ENCODE measurements at regions not wholly inside any gene's neighbourhood (a gene's known extent, or its start where the extent isn't known, plus 50 kb on each side); places are given as distances from the start of the nearest gene placed in this dataset.

DNA sequence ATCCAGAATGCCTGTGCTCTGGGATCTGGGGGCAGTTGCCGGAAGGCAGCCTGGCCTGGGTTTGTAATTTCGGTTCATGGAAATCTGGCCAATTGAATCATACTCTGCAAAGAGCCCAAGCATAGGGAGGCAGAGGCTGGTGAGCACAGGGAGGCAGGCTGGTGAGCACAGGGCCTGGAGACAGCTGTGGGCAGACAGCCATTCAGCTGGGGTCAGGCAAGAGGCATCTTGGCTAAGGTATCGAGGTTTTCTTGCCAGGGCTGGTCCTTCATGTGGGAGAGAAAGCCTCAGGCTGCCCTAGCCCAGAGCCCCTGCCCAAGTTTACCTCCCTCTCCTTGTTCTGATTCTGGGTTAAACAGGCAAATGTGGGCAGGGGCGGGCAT, 63.7 kb upstream of the BAIAP2L1 start:
- DNase-seq (ENCODE audit: low spot score), result no peak

DNA sequence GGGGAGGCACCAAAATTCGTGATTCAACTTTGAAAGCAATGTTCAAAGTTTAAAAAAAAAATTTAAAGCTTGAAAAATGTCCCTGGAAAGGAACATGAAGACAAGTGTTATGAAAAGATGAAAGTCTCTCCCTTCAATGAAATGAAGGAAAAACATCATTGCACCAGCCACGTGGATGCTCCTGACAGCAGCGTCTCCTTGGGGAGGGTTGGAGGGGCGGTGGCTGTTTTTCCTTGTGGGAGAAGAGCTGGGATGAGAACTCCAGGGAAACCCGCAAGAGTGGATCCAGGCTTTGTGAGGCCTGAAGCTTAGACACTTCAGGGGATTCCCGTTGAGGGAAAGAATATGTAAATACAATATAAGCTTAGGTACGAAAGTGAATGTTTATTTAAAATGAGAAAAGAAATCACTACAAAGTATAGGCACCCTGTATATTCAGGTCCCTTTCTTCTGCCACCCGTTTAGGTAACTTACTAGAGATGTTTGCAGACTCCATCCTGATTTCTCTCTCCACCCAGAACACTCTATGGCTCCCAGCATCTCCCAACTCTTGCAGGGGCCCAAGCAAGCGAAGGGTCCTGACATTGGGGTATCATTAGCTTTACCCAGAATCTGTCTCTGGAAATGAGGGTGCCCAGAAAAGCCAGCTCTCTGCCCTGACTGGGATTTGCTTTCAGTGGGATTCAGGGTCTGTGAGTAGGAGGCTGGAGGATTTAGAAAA, 63.1 kb upstream of the BAIAP2L1 start:
- no peak for DNase-seq (ENCODE audit: low spot score)

DNA sequence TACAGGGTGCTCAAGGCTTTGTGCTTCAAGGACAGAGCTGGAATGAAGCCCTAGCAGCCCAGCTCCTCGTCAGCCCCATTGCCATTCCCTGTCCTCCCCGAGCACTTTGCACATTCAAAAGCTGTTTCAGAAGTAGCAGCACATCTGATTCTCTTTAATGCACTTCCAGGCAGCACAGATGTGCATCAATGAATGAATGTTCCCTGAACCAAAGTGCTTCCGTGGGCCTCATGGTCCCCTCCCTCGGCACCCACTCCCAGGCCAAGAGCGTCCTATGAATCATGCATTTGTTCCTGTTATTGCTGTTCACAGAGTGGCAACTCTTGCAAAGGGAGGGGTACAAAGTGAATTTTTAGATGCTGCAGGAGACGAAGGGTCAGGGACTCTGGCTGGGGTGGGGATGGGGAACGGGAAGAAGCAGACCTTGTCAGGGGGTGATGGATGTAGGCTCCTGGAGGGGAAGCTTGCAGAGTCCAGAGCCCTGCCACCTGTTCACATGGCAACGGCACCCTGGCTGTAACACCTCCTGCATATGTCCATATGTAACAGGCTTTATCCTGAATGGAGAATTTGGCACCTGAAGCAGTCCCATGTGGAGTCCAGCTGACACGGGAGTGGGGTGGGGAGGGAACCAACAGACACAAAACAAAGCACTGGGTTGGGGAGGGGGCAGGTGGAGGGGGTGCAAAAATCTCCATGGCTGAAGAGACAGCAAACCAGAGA, 62.2 kb upstream of the BAIAP2L1 start:
- DNase-seq (ENCODE audit: low spot score), result no peak

DNA sequence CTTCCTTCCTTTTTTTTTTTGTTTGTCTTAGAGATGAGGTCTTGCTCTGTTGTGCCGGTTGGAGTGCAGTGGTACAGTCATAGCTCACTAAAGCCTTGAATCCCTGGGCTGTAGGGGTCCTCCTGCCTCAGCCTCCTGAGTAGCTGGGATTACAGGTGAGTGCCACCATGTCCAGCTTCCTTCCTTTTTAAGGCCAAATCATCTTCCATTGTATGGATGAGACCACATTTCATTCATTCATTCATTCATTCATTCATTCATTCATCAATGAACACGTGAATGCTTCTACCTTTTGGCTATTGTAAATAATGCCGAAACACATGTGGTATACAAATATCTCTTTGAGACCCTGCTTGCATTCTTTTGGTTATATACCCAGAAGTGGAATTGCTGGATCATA, 60.0 kb upstream of the BAIAP2L1 start:
- no peak for DNase-seq (ENCODE audit: low spot score)

DNA sequence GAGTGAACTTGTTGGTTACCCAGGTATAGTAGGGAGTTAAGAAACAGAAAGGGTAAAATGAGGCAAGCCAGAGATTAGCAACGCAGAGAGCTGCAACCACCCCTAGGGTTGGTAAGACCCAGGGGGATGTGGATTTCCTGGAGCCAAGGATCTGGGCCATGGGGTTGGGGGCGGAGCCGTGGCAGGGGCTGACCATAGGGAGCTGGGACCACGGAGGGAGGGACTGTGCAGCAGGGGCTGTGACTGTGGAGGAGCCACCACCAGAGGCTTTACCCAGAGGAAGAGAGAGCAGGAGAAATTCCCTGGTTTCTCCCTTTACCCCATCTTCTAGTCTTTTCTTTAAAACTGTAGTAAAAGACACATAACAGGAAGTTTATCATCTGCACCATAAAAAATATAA, 58.6 kb upstream of the BAIAP2L1 start:
- DNase-seq (ENCODE audit: low spot score), result no peak

DNA sequence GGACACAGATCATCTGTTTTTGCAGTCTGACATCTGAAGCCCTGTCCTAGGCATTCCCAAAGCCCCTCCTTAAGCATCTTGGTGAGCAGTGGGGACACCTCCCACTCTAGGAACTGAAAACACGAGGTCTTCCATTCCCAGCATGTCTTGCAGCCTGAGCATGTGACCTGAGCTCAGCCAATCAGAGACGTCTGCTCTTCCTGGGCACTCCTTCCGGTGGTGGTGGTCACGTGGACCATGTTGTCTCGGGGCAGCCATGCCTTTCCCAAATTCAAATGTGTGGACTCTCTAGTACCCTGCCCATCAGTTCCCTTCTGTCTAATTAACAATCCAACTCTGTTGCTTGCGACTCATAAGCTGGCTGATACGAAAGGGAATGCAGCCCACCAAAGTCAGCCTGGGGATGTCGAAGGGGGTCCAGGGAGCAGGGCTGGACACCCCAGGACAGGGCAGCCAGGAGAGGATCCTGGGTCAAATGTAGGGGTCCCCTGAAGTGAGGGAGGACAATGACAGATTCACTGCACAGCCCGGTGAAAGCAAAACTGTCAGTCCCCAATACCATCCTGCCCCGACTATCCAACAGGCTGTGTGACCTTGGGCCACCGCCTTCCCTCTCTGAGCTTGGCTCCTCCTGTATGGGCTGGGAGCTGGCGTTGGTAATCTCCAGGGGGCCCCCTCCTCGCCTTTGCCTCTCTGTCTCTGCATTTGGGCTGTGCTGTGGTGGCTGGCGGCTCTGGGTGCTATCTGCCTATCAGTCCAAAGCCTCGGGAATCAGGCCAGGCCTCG, 57.4 kb upstream of the BAIAP2L1 start:
- DNase-seq (ENCODE audit: low spot score), result no peak

DNA sequence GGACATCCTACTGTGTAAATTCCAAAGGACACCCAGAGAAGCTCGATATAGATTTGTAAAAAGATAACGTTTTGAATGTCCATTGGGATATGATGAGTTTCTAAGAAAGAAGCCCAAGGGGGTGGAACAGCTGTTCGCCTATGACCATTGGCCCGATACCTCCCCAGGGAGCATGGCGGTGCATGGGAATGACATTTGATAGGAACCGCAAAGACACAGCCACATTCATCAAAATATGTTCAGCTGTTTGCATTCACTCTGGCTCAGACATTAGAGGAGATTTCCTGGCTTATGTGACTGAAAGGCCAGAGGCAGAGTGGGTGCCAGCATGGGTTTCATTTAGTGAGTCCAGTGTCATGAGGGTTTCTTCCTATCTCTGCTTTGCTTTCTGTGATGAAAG, 56.0 kb upstream of the BAIAP2L1 start:
- no peak for DNase-seq (ENCODE audit: low spot score)

DNA sequence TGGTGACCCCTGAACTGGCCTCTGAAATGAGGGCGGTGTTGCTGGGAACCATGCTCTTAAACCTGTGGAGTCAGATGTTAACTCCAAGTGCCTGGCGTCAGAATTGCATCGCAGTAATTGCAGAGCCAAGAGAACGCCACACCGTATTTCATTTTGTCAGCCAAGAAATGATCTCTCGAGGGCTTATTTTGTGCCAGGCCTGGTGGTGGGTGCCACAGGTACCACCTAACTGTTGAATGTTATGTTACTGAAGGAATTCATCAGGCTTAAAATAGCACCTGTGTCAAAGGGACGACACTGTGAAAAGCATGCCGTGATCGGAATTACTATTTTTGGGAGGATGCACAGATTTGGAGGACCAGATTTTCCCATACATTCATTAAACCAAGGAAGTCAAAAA, 51.9 kb upstream of the BAIAP2L1 start:
- no peak for DNase-seq (ENCODE audit: low spot score)
